HG03342 (cell line): ENCODE measurements at regions not wholly inside any gene's neighbourhood (a gene's known extent, or its start where the extent isn't known, plus 50 kb on each side); places are given as distances from the start of the nearest gene placed in this dataset.
"Not testable (repeated sequence)": the region's sequence is repeated elsewhere in the genome, so short reads cannot be mapped to it uniquely, and the experiment has no call there.

Experiments used
- ATAC-seq: cut with Tn5 transposase; IDR thresholded peaks from one replicate; pipeline ENCODE4 v1.9.1; 2021; ENCODE audit warnings: mild to moderate bottlenecking, moderate library complexity; ENCODE audit not compliant: unreplicated experiment

DNA sequence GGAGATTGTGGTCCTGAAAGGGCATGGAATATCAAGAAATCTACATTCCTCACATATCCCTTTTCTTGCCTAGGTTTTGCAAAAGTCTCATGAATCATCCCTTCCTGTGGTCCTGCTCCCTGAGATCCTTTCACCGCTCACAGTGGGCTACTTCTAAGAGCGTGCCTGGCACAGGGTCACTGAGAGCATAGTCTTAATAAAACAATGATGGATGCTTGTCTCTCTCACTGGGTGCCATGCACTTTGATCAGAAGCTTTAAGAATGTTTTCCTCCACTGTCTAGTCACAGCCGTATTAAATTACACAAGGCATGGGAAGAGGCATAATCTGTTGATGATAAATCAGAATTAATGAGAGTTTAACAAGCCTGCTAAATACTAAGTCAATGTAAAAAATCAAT is 269.7 kb upstream of the ATP10A start:
- ATAC-seq, result no peak

DNA sequence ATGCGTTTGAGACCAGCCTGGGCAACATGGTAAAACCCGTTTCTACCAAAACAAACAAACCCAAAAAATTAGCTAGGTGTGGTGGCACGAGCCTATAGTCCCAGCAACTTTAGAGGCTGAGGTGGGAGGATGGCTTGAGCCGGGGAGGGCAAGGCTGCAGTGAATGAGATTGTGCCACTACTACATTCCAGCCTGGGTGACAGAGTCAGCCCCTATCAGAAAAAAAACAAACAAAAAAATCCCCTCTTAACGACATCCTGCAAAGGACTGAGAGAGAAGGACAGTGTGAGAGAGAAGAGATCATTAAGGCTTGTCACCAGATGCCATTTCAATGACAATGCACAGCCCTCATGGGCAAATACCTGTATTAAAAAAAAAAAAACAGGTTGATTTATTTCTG is 266.7 kb upstream of the ATP10A start:
- no peak for ATAC-seq

DNA sequence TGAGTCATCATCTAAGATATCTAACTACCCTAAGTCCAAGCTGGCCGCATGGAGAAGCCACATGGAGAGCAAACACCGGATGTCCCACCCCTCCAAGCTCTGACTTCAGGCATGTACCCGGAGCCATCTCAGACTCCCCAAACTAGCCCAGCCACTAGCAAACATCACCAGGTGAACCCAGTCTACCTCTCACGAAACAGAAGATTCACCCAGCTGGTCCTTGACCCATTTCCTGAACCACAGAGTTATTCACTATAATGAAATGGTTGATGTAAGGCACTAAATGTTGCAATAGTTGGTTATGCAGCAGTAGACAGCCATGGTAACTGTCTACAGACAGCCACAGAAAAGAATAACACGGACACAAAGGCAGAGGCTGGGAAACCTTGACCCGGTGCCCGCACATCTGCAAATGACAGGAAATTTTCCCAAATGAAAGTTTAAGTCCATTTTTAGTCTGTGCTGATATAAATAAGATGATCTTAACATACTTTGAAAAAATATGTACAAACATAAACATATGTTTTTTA is 265.5 kb upstream of the ATP10A start:
- no peak for ATAC-seq

DNA sequence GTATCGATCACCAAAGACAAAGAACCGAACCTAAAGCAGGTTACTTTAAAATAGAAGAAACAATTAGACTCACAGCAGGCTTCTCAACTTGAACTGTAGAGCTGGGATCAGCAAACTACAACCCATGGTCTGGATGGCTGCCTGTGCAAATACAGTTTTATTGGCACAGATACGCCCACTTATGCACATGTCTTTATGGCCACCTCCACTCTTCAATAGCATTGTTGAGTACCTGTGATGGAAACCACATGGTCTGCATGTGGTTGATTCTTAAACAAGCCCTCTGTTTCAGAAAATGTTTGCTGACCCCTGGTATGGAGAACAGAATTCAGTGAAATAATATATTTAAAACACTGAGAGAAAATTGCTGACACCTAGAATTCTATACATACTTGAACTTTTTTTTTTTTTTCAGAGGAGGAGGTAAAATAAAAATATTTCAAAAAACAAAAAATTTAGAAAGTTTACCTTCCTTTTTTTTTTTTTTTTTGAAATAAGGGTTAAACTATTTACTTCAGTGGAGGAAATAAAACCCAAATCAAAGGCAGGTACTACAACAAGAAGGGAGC is 263.8 kb upstream of the ATP10A start:
- ATAC-seq, result no peak

DNA sequence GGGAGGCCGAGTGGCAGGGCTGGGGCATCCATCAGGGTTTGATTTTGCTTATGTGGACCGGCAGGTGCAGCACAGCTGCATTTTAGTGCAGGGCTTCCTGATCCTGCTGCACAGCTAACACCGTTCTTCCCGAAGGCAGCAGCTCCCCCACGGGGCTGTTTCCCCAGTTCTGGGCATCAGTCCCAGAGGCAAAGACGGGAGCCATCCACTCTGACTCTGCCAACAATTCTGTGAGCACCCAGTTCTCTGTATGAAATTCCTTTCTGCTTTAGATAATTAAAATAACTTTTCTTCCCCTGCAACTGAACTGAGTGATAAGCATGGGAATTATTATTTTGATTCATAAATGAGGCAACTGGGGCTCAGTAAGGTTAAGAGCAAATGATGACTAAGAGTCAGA is 262.9 kb upstream of the ATP10A start:
- no peak for ATAC-seq

DNA sequence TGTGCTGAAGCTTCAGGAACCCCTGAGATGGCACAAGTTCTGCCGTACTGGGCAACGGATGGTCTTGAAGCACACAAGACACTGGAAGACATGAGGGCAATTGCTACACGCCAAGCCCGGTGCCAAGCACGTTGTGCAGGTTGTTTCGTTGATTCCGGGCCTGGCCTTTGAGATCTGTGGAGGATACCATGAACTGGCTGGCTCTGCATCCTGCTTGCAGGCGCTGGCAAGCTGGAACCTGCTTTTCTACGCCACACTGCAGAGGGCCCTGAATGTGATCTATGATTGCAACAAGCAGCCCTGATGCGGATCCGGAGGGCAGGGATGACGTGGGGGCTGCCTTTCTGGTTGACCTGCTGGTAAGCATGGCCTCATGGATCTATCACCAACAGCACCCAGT is 262.5 kb upstream of the ATP10A start:
- no peak for ATAC-seq

DNA sequence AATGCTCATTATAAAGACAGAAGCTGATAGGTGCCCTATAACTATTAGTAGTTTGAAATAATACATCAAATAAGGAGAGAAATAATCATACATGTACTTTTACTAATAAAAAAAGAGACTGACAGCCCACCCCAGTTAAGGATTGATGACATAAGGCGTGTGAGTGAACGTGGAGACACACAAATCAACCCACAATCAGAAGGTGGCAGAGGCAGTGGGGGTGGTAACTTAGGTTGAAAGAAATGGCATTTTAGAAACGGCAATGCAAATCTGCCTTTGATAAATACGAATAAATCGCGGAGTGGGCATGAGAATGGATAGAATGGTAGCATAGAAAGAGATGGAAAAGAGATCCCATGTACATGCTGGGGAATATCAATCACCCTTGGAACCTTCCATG is 256.2 kb upstream of the ATP10A start:
- no peak for ATAC-seq

DNA sequence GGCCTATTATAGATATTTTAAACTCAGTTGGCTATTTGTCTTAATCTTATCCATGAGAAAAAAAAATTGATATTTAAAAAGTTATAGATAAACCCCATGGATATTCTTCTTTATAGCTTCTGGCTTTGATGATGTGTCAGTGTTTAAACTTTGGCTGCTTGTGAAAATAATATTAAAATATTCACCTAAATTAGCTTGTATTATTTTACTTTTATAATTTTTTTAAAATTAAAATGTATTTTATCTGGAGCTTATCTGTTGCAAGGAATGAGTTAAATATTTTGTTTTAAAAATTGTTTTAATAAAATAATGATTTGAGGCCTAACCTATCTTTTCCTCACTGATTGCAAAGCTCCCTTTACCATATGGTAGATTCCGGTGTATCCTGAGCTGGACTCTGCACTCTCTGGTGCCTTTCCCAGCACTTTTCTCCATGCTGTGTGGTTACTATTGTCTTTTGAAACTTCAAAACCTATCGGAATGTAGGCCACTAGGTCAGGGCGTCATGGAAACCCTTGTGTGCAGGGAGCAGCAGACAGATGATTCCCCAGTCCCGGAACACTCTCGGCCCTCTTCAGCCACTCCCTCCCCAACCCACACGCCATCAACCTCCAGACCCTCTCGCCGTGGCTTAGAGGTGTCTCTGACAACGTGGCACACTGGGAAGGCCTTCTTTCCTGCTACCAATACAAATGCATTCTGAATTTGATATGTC is 252.3 kb upstream of the ATP10A start:
- ATAC-seq, result no peak

DNA sequence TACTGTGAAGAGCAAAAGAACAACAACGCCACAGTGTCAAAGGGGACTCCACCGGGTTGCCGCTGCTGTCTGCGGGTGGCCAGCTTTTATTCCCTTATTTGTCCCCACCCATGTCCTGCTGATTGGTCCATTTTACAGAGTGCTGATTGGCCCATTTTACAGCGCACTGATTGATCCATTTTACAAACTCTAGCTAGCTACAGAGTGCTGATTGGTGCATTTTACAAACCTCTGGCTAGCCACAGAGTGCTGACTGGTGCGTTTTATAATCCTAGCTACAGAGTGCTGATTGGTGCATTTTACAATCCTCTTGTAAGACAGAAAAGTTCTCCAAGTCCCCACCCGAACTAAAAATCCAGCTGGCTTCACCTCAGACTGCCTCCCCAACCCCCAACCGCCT is 251.0 kb upstream of the ATP10A start:
- ATAC-seq, result not testable (repeated sequence)

DNA sequence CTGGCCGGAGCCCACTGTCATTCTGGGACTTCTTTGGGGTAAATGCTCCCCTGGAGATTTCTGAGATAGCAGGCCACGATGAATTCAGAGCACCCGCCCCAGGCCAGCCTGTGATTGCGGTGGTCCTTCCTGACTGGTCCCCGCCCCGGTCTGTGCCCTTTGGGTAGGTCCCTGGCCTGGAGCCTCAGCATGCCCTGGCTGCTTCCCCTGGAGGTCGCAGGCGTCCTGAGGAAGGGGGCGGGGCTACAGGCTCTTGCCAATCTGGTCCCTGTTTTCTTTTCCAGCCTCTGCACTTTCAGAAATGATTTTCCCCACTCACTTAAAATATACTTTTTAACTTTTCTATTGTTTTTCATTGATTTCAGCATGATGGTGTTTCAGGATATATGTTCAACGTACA is 250.2 kb upstream of the ATP10A start:
- ATAC-seq, result no peak

DNA sequence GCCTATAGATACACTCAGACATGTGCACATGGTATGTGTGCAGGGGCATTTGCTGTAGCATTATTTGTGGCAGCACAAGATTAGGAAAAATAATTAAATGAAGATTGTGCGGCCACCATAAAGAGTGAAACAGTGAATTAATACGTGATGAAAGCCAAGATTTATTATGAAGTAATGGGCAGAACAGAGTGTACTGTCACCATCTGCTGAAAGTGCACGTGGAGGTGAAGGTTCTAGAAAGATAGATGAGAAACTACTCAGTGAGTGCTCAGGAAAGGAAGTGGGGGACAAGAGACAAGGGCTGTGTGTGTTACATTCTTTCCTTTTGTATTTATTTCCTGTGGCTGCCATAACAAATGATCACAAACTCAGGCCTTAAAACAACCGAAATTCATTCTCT is 246.1 kb upstream of the ATP10A start:
- no peak for ATAC-seq

DNA sequence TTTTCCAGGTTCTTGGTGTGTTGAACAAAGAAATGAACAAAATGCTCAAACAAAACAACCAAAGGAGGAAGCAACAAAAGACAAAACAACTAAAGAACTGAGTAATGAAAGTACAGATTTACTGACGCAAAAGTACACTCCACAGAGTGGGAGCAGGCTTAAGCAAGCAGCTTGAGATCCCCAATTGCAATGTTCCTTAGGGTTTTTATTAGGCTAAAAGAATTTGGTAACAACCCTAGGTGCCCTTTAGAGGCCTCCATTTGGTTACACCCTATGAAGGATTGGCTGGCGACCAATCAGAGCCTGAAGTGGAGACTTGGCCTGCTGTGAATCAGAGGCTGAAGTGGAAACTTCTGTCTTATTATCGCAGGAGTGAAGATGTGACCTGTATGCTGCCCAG is 243.4 kb upstream of the ATP10A start:
- ATAC-seq, result no peak

DNA sequence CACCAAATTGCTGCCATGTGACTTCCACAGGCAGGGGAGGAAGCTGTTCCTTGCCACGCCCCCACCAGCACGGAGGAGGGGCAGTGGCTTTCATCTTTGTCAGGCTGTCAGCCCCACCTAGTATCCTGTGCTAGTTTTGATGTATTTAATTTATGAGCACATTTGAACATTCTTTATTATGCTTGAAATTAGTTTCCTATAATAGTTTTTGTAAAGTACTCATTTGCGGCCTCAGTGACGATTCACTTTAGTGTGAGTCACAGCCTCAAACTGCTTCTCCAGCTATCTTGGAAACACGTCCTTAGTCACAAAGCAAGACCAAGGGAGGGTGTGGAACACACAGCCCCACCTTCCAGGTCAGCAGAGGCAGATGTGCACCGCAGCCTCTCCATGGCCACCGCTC is 239.9 kb upstream of the ATP10A start:
- ATAC-seq, result no peak

DNA sequence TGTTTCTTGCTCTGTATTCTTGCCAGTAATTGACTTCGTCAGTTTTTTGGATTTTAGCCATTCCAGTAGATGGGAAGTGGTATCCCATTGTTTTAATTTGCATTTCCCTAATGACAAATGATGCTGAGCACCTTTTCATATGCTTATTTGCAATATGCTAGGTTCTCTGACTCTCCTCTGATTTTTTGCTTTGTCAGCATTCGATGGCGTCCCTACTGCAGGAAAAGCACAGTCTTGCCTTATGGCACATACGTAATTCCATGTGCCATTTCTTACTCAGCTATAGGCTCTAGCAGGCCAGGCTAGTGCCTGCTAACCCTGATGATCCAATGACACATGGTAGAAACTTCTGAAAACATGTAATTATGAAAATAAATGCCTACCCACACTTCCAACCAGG is 239.2 kb upstream of the ATP10A start:
- ATAC-seq, result no peak

DNA sequence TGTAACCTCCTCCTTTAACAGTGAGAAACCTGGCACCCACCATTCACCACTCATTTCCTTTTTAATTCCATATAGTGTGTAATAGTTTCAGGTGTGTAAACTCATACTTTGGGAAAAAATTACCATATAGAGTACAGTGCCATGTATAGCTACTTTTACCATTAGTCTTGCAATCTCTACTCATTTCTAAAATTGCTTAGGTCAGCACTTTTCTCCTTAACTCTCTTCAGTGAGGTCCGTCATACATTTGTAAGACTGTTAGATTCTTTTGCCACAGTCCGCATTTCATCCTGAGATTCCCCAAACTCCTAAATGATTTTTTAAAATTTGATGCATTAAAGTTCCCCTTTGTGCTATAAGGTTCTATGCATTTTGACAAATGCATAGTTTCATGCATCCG is 238.3 kb upstream of the ATP10A start:
- ATAC-seq, result no peak

DNA sequence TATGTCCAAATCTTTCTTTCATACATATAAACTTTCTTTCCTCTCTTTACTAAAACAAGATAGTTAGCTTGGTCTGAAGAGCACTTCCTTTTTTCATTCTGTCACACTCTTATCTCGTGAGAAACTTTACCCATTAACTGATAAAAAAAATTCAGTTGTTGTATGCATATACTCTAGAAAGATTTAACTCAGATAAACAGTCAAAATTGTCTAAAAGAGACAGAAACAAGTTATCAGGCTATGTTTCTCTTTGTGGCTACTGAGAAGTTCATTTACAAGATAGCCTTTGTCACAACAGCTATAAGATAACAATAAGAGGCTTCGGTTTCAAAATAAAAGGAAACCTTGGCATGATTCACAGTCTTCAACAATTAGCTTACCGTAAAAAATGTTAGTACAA is 235.7 kb upstream of the ATP10A start:
- no peak for ATAC-seq

DNA sequence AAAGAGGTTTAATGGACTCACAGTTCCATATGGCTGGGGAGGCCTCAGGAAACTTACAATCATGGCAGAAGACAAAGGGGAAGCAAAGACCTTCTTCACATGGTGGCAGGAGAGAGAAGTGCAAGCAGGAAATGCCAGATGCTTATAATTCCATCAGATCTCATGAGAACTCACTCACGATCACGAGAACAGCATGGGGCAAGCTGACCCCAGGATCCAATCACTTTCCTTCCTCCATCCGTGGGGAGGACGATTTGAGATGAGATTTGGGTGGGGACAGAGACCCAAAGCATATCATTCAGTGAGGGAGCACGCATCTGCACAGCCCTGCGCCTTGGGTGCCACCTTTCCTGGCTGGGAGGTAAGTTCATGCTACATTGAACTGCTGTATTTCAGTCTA is 234.1 kb upstream of the ATP10A start:
- no peak for ATAC-seq

DNA sequence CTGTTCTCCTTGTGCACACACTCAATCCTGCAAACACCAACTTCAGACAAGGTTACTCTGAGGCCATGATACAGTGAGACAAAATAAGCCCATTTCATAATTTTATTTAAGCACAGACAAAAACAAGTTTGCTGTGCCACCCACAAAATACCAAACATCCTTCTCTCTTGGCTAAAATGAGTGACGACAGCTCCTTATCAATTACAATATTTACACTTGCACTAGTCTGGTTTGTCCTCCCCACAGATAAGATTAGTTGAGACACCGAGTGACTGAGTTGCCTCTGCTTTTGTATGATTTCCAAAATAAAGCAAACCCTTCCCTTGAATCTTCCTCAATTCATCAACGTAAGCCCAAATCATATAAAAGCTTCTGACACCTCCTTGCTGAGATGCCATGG is 233.5 kb upstream of the ATP10A start:
- no peak for ATAC-seq

DNA sequence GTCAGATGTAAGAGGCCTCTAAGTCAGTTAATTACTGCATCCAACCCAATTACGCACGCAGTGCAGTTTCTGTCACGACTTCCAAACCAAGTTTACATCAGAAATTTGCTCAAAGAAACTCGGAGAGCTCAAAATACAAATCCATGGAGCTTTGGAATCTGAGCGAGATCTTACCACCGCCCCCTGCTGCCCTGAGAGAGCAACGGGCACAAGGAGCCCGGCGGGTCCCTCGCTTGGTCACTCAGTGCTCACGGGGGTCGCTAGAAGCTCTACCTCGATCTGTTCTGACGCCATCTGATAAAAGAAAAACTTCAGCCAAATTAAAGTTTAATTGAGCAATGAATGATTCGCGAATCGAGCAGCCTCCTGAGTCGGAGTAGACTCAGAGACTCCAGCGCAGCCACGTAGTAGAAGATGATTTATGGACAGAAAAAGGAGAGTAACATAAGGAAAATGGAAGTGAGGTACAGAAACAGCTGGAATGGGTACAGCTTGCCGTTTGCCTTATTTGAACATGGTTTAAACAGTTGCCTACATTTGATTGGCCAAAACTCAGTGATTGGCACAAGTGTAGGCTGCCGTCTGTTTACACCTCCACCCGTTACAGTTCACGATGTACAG is 232.7 kb upstream of the ATP10A start:
- no peak for ATAC-seq

DNA sequence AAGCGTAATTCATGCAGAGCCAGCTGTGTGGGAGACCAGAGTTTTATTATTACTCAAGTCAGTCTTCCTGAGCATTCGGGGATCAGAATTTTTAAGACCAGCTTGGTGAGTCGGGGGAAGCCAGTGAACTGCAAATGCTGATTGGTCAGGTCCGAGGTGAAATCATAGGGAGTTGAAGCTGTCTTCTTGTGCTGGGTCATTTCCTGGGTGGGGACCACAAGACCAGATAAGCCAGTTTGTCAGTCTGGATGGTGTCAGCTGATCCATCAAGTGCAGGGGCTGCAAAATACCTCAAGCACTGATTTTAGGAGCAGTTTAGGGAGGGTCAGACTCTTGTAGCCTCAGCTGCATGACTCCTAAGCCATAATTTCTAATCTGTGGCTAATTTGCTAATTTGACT is 228.1 kb upstream of the ATP10A start:
- no peak for ATAC-seq

DNA sequence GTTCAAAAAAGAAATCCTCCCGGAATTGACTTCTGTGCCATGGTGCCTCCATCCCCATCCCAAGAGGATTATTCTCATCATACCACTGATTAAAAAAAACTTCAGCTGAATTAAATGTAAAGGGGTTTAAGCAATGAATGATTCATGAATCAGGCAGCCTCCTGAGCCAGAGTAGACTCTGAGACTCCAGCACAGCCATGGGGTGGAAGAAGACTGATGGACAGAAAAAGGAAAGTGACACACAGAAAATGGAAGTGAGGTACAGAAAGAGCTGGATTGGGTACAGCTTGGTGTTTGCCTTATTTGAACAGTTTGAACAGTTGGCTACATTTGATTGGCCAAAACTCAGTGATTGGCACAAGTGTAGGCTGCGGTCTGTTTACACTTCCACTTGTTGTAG is 224.8 kb upstream of the ATP10A start:
- ATAC-seq, result no peak

DNA sequence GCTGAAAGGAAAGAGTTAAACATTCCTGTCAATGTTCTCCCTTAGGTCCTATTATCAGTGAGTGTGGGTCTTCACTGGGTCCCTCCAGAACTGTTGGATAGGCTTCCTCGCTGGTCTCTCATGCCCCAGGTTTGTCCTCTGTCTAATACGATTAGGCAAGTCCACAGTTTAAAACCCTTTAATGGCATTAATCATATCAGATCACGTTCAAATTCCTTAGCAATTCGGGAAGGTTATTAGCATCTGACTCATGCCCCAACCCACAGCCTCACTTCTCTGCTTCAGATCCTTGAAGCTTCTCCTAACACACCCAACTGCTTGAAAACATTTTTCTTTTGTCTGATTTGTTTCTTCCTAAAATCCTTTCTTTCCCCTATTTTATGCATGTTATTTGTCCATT is 224.3 kb upstream of the ATP10A start:
- no peak for ATAC-seq
